ENCODE measurements at regions not wholly inside any gene's neighbourhood (a gene's known extent, or its start where the extent isn't known, plus 50 kb on each side); places are given as distances from the start of the nearest gene placed in this dataset.

GRCh38 chr5:8290721-8291120 is 421.8 kb downstream of the MTRR start:
- Histone ChIP-seq H3K36me3 (ENCODE audit: insufficient read depth, low read length) (no peaks in the 10 kb centered on the region), H3K4me1 (ENCODE audit: insufficient read depth, low read length) (no peaks in the 10 kb centered on the region), H3K27me3 (ENCODE audit: control insufficient read depth in 1 of 2, insufficient read depth in 2 of 2, low read length in 2 of 2) (no peaks in the 10 kb centered on the region), H3K27ac (ENCODE audit: low read depth in 1 of 2, low read length in 2 of 2) (no peak overlapping the region), H3K4me3 (ENCODE audit: low read length) (no peak overlapping the region), H3K9me3 (ENCODE audit: control insufficient read depth in 1 of 2, insufficient read depth in 1 of 2, low read length in 2 of 2) (no peaks in the 10 kb centered on the region)
- ATAC-seq (ENCODE audit: poor library complexity) (no peak), DNase-seq (no peak)
- intact Hi-C loops (cut with DNase I, micrococcal nuclease), result no loop called here
- Mint-ChIP-seq H3K27me3 (no peaks in the 10 kb centered on the region), H3K9me3 (peaks cover 4% of the 10 kb centered on the region), H3K36me3 (ENCODE audit: low read depth) (no peaks in the 10 kb centered on the region), H3K4me1 (ENCODE audit: low read depth) (no peaks in the 10 kb centered on the region), H3K27ac (no peak overlapping the region), H3K4me3 (no peak overlapping the region)
- ChIA-PET POLR2A (no interaction called here), CTCF (no interaction called here)
- no peak for TF ChIP-seq CTCF (IDR thresholded peaks at IDR 0.05)

DNA sequence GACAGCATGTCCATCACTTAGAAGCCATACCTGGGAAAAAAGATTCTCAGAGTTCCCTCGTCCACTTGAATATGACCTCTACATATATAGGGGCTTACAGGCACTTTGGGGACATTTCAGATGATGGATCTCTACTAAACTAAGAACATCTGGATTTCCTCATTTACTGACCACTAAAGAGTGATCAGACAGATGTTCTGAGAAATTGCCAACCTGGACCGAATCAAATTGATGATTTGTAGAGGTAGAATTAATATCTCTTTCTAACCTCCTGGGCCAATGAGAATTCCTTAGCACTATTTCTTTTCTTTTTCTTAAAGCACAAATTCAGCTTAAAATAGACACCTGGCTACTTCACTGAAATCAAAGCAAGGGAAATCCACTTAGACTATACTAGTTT is 422.7 kb downstream of the MTRR start:
- H3K27ac Mint-ChIP-seq, result no peak overlapping the region

GRCh38 chr5:8295141-8295540 is 426.2 kb downstream of the MTRR start:
- intact Hi-C loops (cut with DNase I, micrococcal nuclease), result no loop called here
- Histone ChIP-seq H3K4me1 (ENCODE audit: insufficient read depth, low read length) (no peaks in the 10 kb centered on the region), H3K36me3 (ENCODE audit: insufficient read depth, low read length) (no peaks in the 10 kb centered on the region), H3K4me3 (ENCODE audit: low read length) (no peak overlapping the region), H3K9me3 (ENCODE audit: control insufficient read depth in 1 of 2, insufficient read depth in 1 of 2, low read length in 2 of 2) (no peaks in the 10 kb centered on the region), H3K27me3 (ENCODE audit: control insufficient read depth in 1 of 2, insufficient read depth in 2 of 2, low read length in 2 of 2) (no peaks in the 10 kb centered on the region), H3K27ac (ENCODE audit: low read depth in 1 of 2, low read length in 2 of 2) (no peak overlapping the region)
- no peak for TF ChIP-seq CTCF (IDR thresholded peaks at IDR 0.05)
- H3K4me3 Mint-ChIP-seq, result no peak overlapping the region
- no peak for ATAC-seq (ENCODE audit: poor library complexity)
- ChIA-PET POLR2A (no interaction called here), CTCF (no interaction called here)
- H3K36me3 Mint-ChIP-seq (ENCODE audit: low read depth), result no peaks in the 10 kb centered on the region
- H3K4me1 Mint-ChIP-seq (ENCODE audit: low read depth), result no peaks in the 10 kb centered on the region
- peaks cover 4% of the 10 kb centered on the region for H3K9me3 Mint-ChIP-seq
- DNase-seq, result no peak
- no peak overlapping the region for H3K27ac Mint-ChIP-seq
- H3K27me3 Mint-ChIP-seq, result no peaks in the 10 kb centered on the region

More for the DNA sequence above, 422.7 kb downstream of the MTRR start:
- Histone ChIP-seq H3K4me1 (ENCODE audit: insufficient read depth, low read length) (no peaks in the 10 kb centered on the region), H3K27me3 (ENCODE audit: control insufficient read depth in 1 of 2, insufficient read depth in 2 of 2, low read length in 2 of 2) (no peaks in the 10 kb centered on the region), H3K9me3 (ENCODE audit: control insufficient read depth in 1 of 2, insufficient read depth in 1 of 2, low read length in 2 of 2) (no peaks in the 10 kb centered on the region), H3K36me3 (ENCODE audit: insufficient read depth, low read length) (no peaks in the 10 kb centered on the region), H3K27ac (ENCODE audit: low read depth in 1 of 2, low read length in 2 of 2) (no peak overlapping the region), H3K4me3 (ENCODE audit: low read length) (no peak overlapping the region)
- ATAC-seq (ENCODE audit: poor library complexity) (no peak), DNase-seq (no peak)
- CTCF ChIA-PET, result no interaction called here
- Mint-ChIP-seq H3K27me3 (no peaks in the 10 kb centered on the region), H3K36me3 (ENCODE audit: low read depth) (no peaks in the 10 kb centered on the region), H3K4me1 (ENCODE audit: low read depth) (no peaks in the 10 kb centered on the region), H3K9me3 (peaks cover 8% of the 10 kb centered on the region), H3K4me3 (no peak overlapping the region)
- intact Hi-C loops (cut with DNase I, micrococcal nuclease), result no loop called here
- TF ChIP-seq CTCF (IDR thresholded peaks at IDR 0.05), result no peak
- POLR2A ChIA-PET, result no interaction called here
